CD4-positive, alpha-beta memory T cell (primary cell): ENCODE measurements at regions not wholly inside any gene's neighbourhood (a gene's known extent, or its start where the extent isn't known, plus 50 kb on each side); places are given as distances from the start of the nearest gene placed in this dataset.

Experiments
- CTCF ChIA-PET: fragments of 350-600 bp; sonication (Branson Sonifier 250); formaldehyde crosslinking; loops from one replicate; lab custom pipeline; 2021; ENCODE audit warnings: inconsistent platforms; ENCODE audit not compliant: partially characterized antibody; lab: Charles Lee
- POLR2A ChIA-PET: fragments of 350-600 bp; sonication (Branson Sonifier 250); formaldehyde crosslinking; loops from one replicate; lab custom pipeline; 2021; ENCODE audit not compliant: partially characterized antibody; lab: Charles Lee
- DNase-seq, 5 donors: peaks; one replicate each; pipeline versions ENCODE4 v3.0.0 to v3.0.0-alpha.2; 2020 to 2022; ENCODE audit warnings: mixed read lengths in 1 of 5
- H3K27ac ChIP-seq: one replicate; pipeline ENCODE4 v1.7.0; 2013; ENCODE audit warnings: low read depth, low read length
- H3K27me3 ChIP-seq: 2 replicates; pipeline ENCODE4 v1.7.0; 2013; ENCODE audit warnings: mild to moderate bottlenecking, low read length, moderate library complexity; ENCODE audit not compliant: insufficient read depth
- H3K36me3 ChIP-seq: 2 replicates; pipeline ENCODE4 v1.7.0; 2013; ENCODE audit warnings: mild to moderate bottlenecking, low read length, moderate library complexity; ENCODE audit not compliant: insufficient read depth
- H3K4me1 ChIP-seq: 2 replicates; pipeline ENCODE4 v1.7.0; 2013; ENCODE audit warnings: mild to moderate bottlenecking, low read length, moderate library complexity; ENCODE audit not compliant: insufficient read depth
- H3K4me3 ChIP-seq, 2 donors: one replicate each; pipeline ENCODE4 v1.7.0; 2013; ENCODE audit warnings: low read length in 2 of 2, mild to moderate bottlenecking in 1 of 2
- H3K9me3 ChIP-seq, 2 donors: one replicate each; pipeline ENCODE4 v1.7.0; 2013; ENCODE audit warnings: low read length in 2 of 2, control low read depth in 1 of 2; ENCODE audit not compliant: control insufficient read depth in 1 of 2
- H3K27ac Mint-ChIP-seq, 7 donors: one replicate each; pipeline ENCODE4 v1.8.0; 2020 to 2021; ENCODE audit warnings: mixed read lengths in 7 of 7, mild to moderate bottlenecking in 6 of 7, inconsistent platforms in 3 of 7, moderate library complexity in 3 of 7
- H3K27me3 Mint-ChIP-seq, 2 donors: one replicate each; pipeline ENCODE4 v1.8.0; 2020 to 2021; ENCODE audit warnings: mixed read lengths in 2 of 2
- H3K36me3 Mint-ChIP-seq, 2 donors: one replicate each; pipeline ENCODE4 v1.8.0; 2020 to 2021; ENCODE audit warnings: mixed read lengths in 2 of 2, inconsistent platforms in 1 of 2, mild to moderate bottlenecking in 1 of 2
- H3K4me1 Mint-ChIP-seq, 4 donors: one replicate each; pipeline ENCODE4 v1.8.0; 2020 to 2021; ENCODE audit warnings: mixed read lengths in 4 of 4, mild to moderate bottlenecking in 1 of 4
- H3K4me3 Mint-ChIP-seq, 8 donors: one replicate each; pipeline ENCODE4 v1.8.0; 2020 to 2021; ENCODE audit warnings: mixed read lengths in 8 of 8, mild to moderate bottlenecking in 7 of 8, moderate library complexity in 6 of 8, inconsistent platforms in 3 of 8
- H3K9me3 Mint-ChIP-seq, 8 donors: one replicate each; pipeline ENCODE4 v1.8.0; 2020 to 2021; ENCODE audit warnings: mixed read lengths in 8 of 8, mild to moderate bottlenecking in 5 of 8, inconsistent platforms in 3 of 8, moderate library complexity in 1 of 8
- intact Hi-C: fragments of 100-400 bp; cut with micrococcal nuclease; formaldehyde crosslinking; loops from one replicate; pipeline ENCODE4 v1.15.1; 2023

GRCh38 chr18:50465211-50466153, 90.6 kb downstream of the SKA1 start:
- Histone ChIP-seq H3K36me3 (no peaks in the 10 kb centered on the region), H3K27me3 (no peaks in the 10 kb centered on the region), H3K4me1 (no peaks in the 10 kb centered on the region), H3K4me3 (no peak overlapping the region), H3K9me3 (no peaks in the 10 kb centered on the region), H3K27ac (no peak overlapping the region)
- H3K4me3 Mint-ChIP-seq: no peak overlapping the region
- H3K9me3 Mint-ChIP-seq: peaks cover 0 to 3% (median 0%) of the 10 kb centered on the region in 8 donors
- no peaks in the 10 kb centered on the region for H3K4me1 Mint-ChIP-seq
- ChIA-PET POLR2A (no interaction called here), CTCF (no interaction called here)
- no peak overlapping the region for H3K27ac Mint-ChIP-seq
- DNase-seq: no peak
- H3K36me3 Mint-ChIP-seq: no peaks in the 10 kb centered on the region
- H3K27me3 Mint-ChIP-seq: peaks cover 1 to 2% of the 10 kb centered on the region in 2 donors
- intact Hi-C loops: no loop called here

GRCh38 chr18:50466634-50467033, 91.8 kb downstream of the SKA1 start:
- Mint-ChIP-seq H3K27ac (no peak overlapping the region), H3K27me3 (peaks cover 1 to 4% of the 10 kb centered on the region in 2 donors), H3K36me3 (no peaks in the 10 kb centered on the region), H3K9me3 (peaks cover 0 to 3% (median 0%) of the 10 kb centered on the region in 8 donors), H3K4me1 (no peaks in the 10 kb centered on the region), H3K4me3 (no peak overlapping the region)
- Histone ChIP-seq H3K27ac (no peak overlapping the region), H3K27me3 (no peaks in the 10 kb centered on the region), H3K4me1 (no peaks in the 10 kb centered on the region), H3K36me3 (no peaks in the 10 kb centered on the region), H3K4me3 (no peak overlapping the region), H3K9me3 (no peaks in the 10 kb centered on the region)
- no peak for DNase-seq
- ChIA-PET POLR2A (no interaction called here), CTCF (no interaction called here)
- intact Hi-C loops: no loop called here

- H3K4me3 ChIP-seq: no peak overlapping the region
- POLR2A ChIA-PET: no interaction called here
Observed at GRCh38 chr18:50468807-50469206, 91.1 kb upstream of the MAPK4 start.

GRCh38 chr18:50469380-50469781, 90.5 kb upstream of the MAPK4 start:
- Mint-ChIP-seq H3K4me3 (peak overlapping the region in 1 of 8 donors; percentile 5), H3K4me1 (no peaks in the 10 kb centered on the region), H3K36me3 (no peaks in the 10 kb centered on the region), H3K27me3 (peaks cover 11 to 12% of the 10 kb centered on the region in 2 donors), H3K9me3 (peaks cover 0 to 3% (median 0%) of the 10 kb centered on the region in 8 donors), H3K27ac (no peak overlapping the region)
- intact Hi-C loops: no loop called here
- ChIA-PET CTCF (no interaction called here), POLR2A (no interaction called here)
- H3K27me3 ChIP-seq: no peaks in the 10 kb centered on the region
- no peak overlapping the region for H3K27ac ChIP-seq
- H3K4me1 ChIP-seq: no peaks in the 10 kb centered on the region
- DNase-seq: no peak
- H3K9me3 ChIP-seq: no peaks in the 10 kb centered on the region
- no peak overlapping the region for H3K4me3 ChIP-seq
- H3K36me3 ChIP-seq: no peaks in the 10 kb centered on the region

More at GRCh38 chr18:50468807-50469206, 91.1 kb upstream of the MAPK4 start:
- no peak overlapping the region for H3K27ac ChIP-seq
- CTCF ChIA-PET: no interaction called here
- H3K4me1 ChIP-seq: no peaks in the 10 kb centered on the region
- no peaks in the 10 kb centered on the region for H3K36me3 ChIP-seq
- no peaks in the 10 kb centered on the region for H3K9me3 ChIP-seq
- Mint-ChIP-seq H3K27me3 (peaks cover 10% of the 10 kb centered on the region in 2 donors), H3K4me3 (no peak overlapping the region), H3K9me3 (peaks cover 0 to 3% (median 0%) of the 10 kb centered on the region in 8 donors), H3K27ac (no peak overlapping the region), H3K4me1 (no peaks in the 10 kb centered on the region), H3K36me3 (no peaks in the 10 kb centered on the region)
- no peaks in the 10 kb centered on the region for H3K27me3 ChIP-seq
- intact Hi-C loops: no loop called here
- no peak for DNase-seq

- intact Hi-C loops: no loop called here
- Mint-ChIP-seq H3K27me3 (peaks cover 15 to 16% of the 10 kb centered on the region in 2 donors), H3K4me3 (no peak overlapping the region), H3K27ac (no peak overlapping the region), H3K9me3 (peaks cover 0 to 3% (median 0%) of the 10 kb centered on the region in 8 donors), H3K36me3 (no peaks in the 10 kb centered on the region), H3K4me1 (no peaks in the 10 kb centered on the region)
- H3K27me3 ChIP-seq: no peaks in the 10 kb centered on the region
- H3K4me3 ChIP-seq: no peak overlapping the region
- CTCF ChIA-PET: no interaction called here
- POLR2A ChIA-PET: no interaction called here
- no peaks in the 10 kb centered on the region for H3K9me3 ChIP-seq
- H3K36me3 ChIP-seq: no peaks in the 10 kb centered on the region
- H3K27ac ChIP-seq: no peak overlapping the region
- no peak for DNase-seq
- H3K4me1 ChIP-seq: no peaks in the 10 kb centered on the region
Observed at GRCh38 chr18:50472941-50473340, 86.9 kb upstream of the MAPK4 start.

- Mint-ChIP-seq H3K27ac (no peak overlapping the region), H3K9me3 (no peaks in the 10 kb centered on the region), H3K4me1 (no peaks in the 10 kb centered on the region), H3K36me3 (no peaks in the 10 kb centered on the region), H3K27me3 (peaks cover 14 to 16% of the 10 kb centered on the region in 2 donors), H3K4me3 (no peak overlapping the region)
- DNase-seq: no peak
- Histone ChIP-seq H3K9me3 (no peaks in the 10 kb centered on the region), H3K27me3 (no peaks in the 10 kb centered on the region), H3K36me3 (no peaks in the 10 kb centered on the region), H3K4me1 (no peaks in the 10 kb centered on the region), H3K27ac (no peak overlapping the region), H3K4me3 (no peak overlapping the region)
- intact Hi-C loops: no loop called here
- POLR2A ChIA-PET: no interaction called here
- CTCF ChIA-PET: no interaction called here
Observed at GRCh38 chr18:50473881-50474280, 86.0 kb upstream of the MAPK4 start.

GRCh38 chr18:50475538-50476193, 84.2 kb upstream of the MAPK4 start:
- ChIA-PET POLR2A (no interaction called here), CTCF (no interaction called here)
- intact Hi-C loops: no loop called here
- no peaks in the 10 kb centered on the region for H3K9me3 Mint-ChIP-seq
- H3K27me3 Mint-ChIP-seq: peaks cover 14 to 16% of the 10 kb centered on the region in 2 donors
- H3K36me3 Mint-ChIP-seq: no peaks in the 10 kb centered on the region
- H3K4me1 Mint-ChIP-seq: no peaks in the 10 kb centered on the region
- DNase-seq: no peak
- Histone ChIP-seq H3K36me3 (no peaks in the 10 kb centered on the region), H3K27me3 (no peaks in the 10 kb centered on the region), H3K9me3 (no peaks in the 10 kb centered on the region), H3K27ac (no peak overlapping the region), H3K4me1 (no peaks in the 10 kb centered on the region), H3K4me3 (no peak overlapping the region)
- H3K27ac Mint-ChIP-seq: no peak overlapping the region
- H3K4me3 Mint-ChIP-seq: no peak overlapping the region
